ENCODE measurements at regions not wholly inside any gene's neighbourhood (a gene's known extent, or its start where the extent isn't known, plus 50 kb on each side); places are given as distances from the start of the nearest gene placed in this dataset.

GRCh38 chr6:23503173-23503572 is 622.8 kb upstream of the NRSN1 start:
- Histone ChIP-seq H3K27ac (no peak overlapping the region), H3K4me3 (no peak overlapping the region)
- no peak for TF ChIP-seq CTCF (IDR thresholded peaks at IDR 0.05)
- DNase-seq (ENCODE audit: low spot score) = no peak

GRCh38 chr6:23505026-23505425 is 621.0 kb upstream of the NRSN1 start:
- no peak overlapping the region for H3K4me3 ChIP-seq
- no peak for DNase-seq (ENCODE audit: low spot score)
- H3K27ac ChIP-seq = no peak overlapping the region
- no peak for TF ChIP-seq CTCF (IDR thresholded peaks at IDR 0.05)

- Histone ChIP-seq H3K27ac (no peak overlapping the region), H3K4me3 (no peak overlapping the region)
- no peak for TF ChIP-seq CTCF (IDR thresholded peaks at IDR 0.05)
Observed at GRCh38 chr6:23510778-23511510, 615.1 kb upstream of the NRSN1 start.

DNA sequence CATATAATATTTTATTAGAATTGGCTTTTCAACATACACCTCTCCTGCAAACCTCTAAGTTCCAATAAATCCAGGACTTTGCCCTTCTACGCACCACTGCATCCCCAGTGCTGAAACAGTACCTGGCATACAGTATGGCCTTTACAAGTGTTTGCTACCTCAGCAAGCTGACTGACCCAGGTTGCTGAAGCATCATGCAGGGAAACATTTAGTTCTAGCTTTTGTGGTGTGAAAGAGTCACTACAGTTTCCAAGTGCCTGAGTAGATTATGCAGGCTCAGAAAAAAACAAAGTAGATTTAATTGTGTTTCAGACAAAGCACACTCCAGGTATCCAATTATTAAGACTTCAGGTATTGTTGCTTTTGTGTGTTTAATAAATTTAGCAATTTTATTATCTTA is 614.2 kb upstream of the NRSN1 start:
- TF ChIP-seq CTCF (IDR thresholded peaks at IDR 0.05) = no peak
- no peak for DNase-seq (ENCODE audit: low spot score)
- no peak overlapping the region for H3K27ac ChIP-seq
- no peak overlapping the region for H3K4me3 ChIP-seq

More at GRCh38 chr6:23510778-23511510, 615.1 kb upstream of the NRSN1 start:
- no peak for DNase-seq (ENCODE audit: low spot score)

- no peak for TF ChIP-seq CTCF (IDR thresholded peaks at IDR 0.05)
- DNase-seq (ENCODE audit: low spot score) = no peak
- Histone ChIP-seq H3K27ac (no peak overlapping the region), H3K4me3 (no peak overlapping the region)
Observed at GRCh38 chr6:23518294-23518693, 607.7 kb upstream of the NRSN1 start.

DNA sequence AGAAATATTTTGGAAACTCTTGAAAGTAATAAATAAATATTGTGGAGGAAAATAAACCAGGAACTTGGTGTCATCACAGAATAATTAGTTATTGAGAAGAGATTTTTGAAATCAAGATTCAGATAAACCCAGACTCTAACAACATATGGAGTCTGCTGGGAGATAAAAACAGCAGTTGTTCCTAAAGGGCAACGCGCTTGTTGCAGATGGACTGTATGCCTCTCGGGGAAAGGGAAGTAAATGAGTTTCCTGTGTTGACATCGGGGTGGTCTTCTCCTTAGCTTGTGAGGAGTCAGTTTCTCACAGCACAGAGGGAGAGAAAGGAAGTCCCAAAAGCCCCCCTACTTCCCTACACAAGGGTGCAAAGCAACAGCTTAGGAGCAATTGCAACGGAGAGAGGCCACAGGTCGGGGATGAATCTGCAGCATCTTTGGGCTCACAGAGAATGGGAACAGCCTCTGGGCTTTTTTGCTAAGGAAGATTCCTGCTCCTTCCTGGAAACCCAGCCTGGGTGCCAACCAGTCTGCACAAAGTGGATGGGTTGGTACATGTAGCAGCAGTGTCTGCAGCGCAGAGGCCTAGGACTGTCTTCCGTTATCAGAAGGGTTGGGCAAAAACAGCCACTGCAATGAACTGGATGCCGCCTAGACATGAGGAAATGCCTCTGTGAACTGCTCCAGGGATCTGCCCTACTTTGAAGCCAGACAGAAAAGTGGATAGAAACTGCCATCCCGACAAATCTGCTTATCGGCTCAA is 603.0 kb upstream of the NRSN1 start:
- Histone ChIP-seq H3K4me3 (no peak overlapping the region), H3K27ac (no peak overlapping the region)
- no peak for DNase-seq (ENCODE audit: low spot score)
- TF ChIP-seq CTCF (IDR thresholded peaks at IDR 0.05) = no peak

DNA sequence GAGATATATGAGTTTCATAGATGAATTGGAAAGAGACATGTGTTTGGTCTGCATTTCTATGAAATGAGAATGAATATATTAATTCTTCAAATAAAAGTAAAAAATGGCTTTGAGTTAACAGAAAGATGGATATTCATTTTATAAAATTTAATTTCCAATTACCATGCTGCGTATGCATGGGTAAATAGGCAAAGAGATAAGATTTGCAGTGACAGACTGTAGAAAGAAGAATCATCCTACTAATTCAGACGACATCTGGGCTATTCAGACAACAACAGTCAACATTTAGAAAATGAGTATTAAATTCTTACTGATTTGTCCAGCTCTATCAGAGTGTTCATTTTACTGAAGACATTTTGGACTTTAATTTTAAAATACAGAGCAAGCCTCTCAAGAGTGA is 602.2 kb upstream of the NRSN1 start:
- TF ChIP-seq CTCF (IDR thresholded peaks at IDR 0.05) = no peak
- Histone ChIP-seq H3K4me3 (no peak overlapping the region), H3K27ac (no peak overlapping the region)
- DNase-seq (ENCODE audit: low spot score) = no peak

All from coronary artery (tissue), 2 donors.